H1 (cell line): ENCODE measurements at regions not wholly inside any gene's neighbourhood (a gene's known extent, or its start where the extent isn't known, plus 50 kb on each side); places are given as distances from the start of the nearest gene placed in this dataset.

ENCODE experiments used
- CTCF ChIA-PET: fragments of 300-600 bp; sonication (Branson Sonifier 250); formaldehyde crosslinking; loops from one replicate; lab custom pipeline; 2021; ENCODE audit not compliant: partially characterized antibody; lab: Charles Lee
- POLR2A ChIA-PET: fragments of 300-600 bp; sonication (Branson Sonifier 250); formaldehyde crosslinking; loops from one replicate; lab custom pipeline; 2021; ENCODE audit warnings: inconsistent platforms; ENCODE audit not compliant: partially characterized antibody; lab: Charles Lee
- DNase-seq, 2 experiments: peaks; one replicate each; pipeline versions ENCODE4 v3.0.0 to v3.0.0-alpha.2; 2010 to 2022; ENCODE audit warnings: low spot score in 2 of 2, low read depth in 1 of 2, mixed read lengths in 1 of 2
- FAIRE-seq: peaks from 2 replicates; lab custom pipeline; 2011; peaks lifted over from hg19 to GRCh38; lab: Jason Lieb, UNC
- H2AFZ ChIP-seq: 2 replicates; pipeline ENCODE4 v1.8.1; 2012; ENCODE audit warnings: low read length, inconsistent platforms
- H2AK5ac ChIP-seq: 2 replicates; pipeline ENCODE4 v1.6.1; 2013; ENCODE audit warnings: low read depth, low read length
- H2BK120ac ChIP-seq: replicated peaks from 2 replicates; pipeline ENCODE3; 2013; ENCODE audit warnings: low read depth, low read length, inconsistent platforms
- H2BK12ac ChIP-seq: 2 replicates; pipeline ENCODE4 v1.6.1; 2013; ENCODE audit warnings: low read depth, low read length
- H2BK15ac ChIP-seq: 2 replicates; pipeline ENCODE4 v1.6.1; 2013; ENCODE audit warnings: low read length
- H2BK20ac ChIP-seq: 2 replicates; pipeline ENCODE4 v1.6.1; 2013; ENCODE audit warnings: low read length
- H2BK5ac ChIP-seq: 2 replicates; pipeline ENCODE4 v1.6.1; 2013; ENCODE audit warnings: low read depth, low read length
- H3K14ac ChIP-seq: 2 replicates; pipeline ENCODE4 v1.6.1; 2013; ENCODE audit warnings: inconsistent platforms; ENCODE audit not compliant: insufficient read length
- H3K18ac ChIP-seq: 2 replicates; pipeline ENCODE4 v1.6.1; 2013; ENCODE audit warnings: low read length; ENCODE audit errors: extremely low read depth
- H3K23ac ChIP-seq: 2 replicates; pipeline ENCODE4 v1.6.1; 2013; ENCODE audit warnings: inconsistent platforms; ENCODE audit not compliant: insufficient read length
- H3K23me2 ChIP-seq: 2 replicates; pipeline ENCODE4 v1.6.1; 2013; ENCODE audit warnings: low read depth, low read length
- H3K27ac ChIP-seq: 2 replicates; pipeline ENCODE4 v1.6.1; 2011; ENCODE audit warnings: low read depth, low read length, inconsistent platforms
- H3K27me3 ChIP-seq, 4 experiments: replicated peaks in 1 of 4; 1 replicate in 1 of 4; 2 replicates in 3 of 4; pipeline versions ENCODE4 v1.6.1 to v1.8.1; 2011 to 2013; ENCODE audit warnings: low read length in 3 of 4, mild to moderate bottlenecking in 3 of 4, inconsistent platforms in 2 of 4, mixed read lengths in 2 of 4, moderate library complexity in 1 of 4; ENCODE audit not compliant: control insufficient read depth in 3 of 4, insufficient read depth in 3 of 4; ENCODE audit errors: extremely low read depth in 1 of 4
- H3K36me3 ChIP-seq, 4 experiments: 2 replicates each; pipeline versions ENCODE4 v1.6.1 to v1.8.1; 2011 to 2013; ENCODE audit warnings: mild to moderate bottlenecking in 4 of 4, low read length in 3 of 4, moderate library complexity in 2 of 4, control low read depth in 1 of 4, inconsistent platforms in 1 of 4; ENCODE audit not compliant: insufficient read depth in 4 of 4, control insufficient read depth in 2 of 4
- H3K4ac ChIP-seq: replicated peaks from 2 replicates; pipeline ENCODE3; 2013; ENCODE audit warnings: low read length, low read depth, mixed read lengths, inconsistent platforms; ENCODE audit not compliant: insufficient read length
- H3K4me1 ChIP-seq, 4 experiments: replicated peaks in 1 of 4; 1 replicate in 1 of 4; 2 replicates in 3 of 4; pipeline versions ENCODE4 v1.6.1 to v1.8.1; 2011 to 2013; ENCODE audit warnings: low read length in 3 of 4, inconsistent platforms in 2 of 4, mixed read lengths in 1 of 4; ENCODE audit not compliant: insufficient read depth in 4 of 4, control insufficient read depth in 3 of 4
- H3K4me2 ChIP-seq, 2 experiments: 2 replicates each; pipeline versions ENCODE4 v1.6.1 to v1.8.1; 2011 to 2013; ENCODE audit warnings: low read depth in 2 of 2, low read length in 2 of 2, control low read depth in 1 of 2, inconsistent platforms in 1 of 2, mild to moderate bottlenecking in 1 of 2; ENCODE audit not compliant: insufficient read depth in 1 of 2
- H3K4me3 ChIP-seq, 4 experiments: fragments of 200-600, 300-600 bp in 1 of 4; sonication (generic), shearing (Covaris generic), sonication (Bioruptor Twin) in 1 of 4; 2 replicates each; pipeline versions ENCODE4 v1.5.1 to v1.8.1; 2011 to 2016; ENCODE audit warnings: low read length in 4 of 4, low read depth in 3 of 4, control low read depth in 2 of 4, inconsistent platforms in 2 of 4, mild to moderate bottlenecking in 2 of 4, mixed read lengths in 1 of 4, moderate library complexity in 1 of 4; ENCODE audit not compliant: insufficient read depth in 2 of 4; ENCODE audit errors: extremely low read depth in 1 of 4
- H3K56ac ChIP-seq: replicated peaks from 2 replicates; pipeline ENCODE3; 2013; ENCODE audit warnings: low read depth, mild to moderate bottlenecking, mixed read lengths, low read length, inconsistent platforms; ENCODE audit not compliant: insufficient read length
- H3K79me1 ChIP-seq: 2 replicates; pipeline ENCODE4 v1.6.1; 2013; ENCODE audit warnings: low read depth, low read length, control low read depth
- H3K79me2 ChIP-seq, 2 experiments: 2 replicates each; pipeline versions ENCODE4 v1.6.1 to v1.8.1; 2012 to 2013; ENCODE audit warnings: low read length in 2 of 2, mild to moderate bottlenecking in 2 of 2, inconsistent platforms in 1 of 2; ENCODE audit not compliant: insufficient read depth in 2 of 2, control insufficient read depth in 1 of 2
- H3K9ac ChIP-seq, 4 experiments: replicated peaks in 1 of 4; 1 replicate in 1 of 4; 2 replicates in 3 of 4; pipeline versions ENCODE4 v1.6.1 to v1.8.1; 2011 to 2013; ENCODE audit warnings: low read depth in 3 of 4, low read length in 3 of 4, control low read depth in 2 of 4, mild to moderate bottlenecking in 2 of 4, moderate library complexity in 2 of 4, inconsistent platforms in 1 of 4; ENCODE audit errors: extremely low read depth in 1 of 4
- H3K9me3 ChIP-seq, 2 experiments: 2 replicates each; pipeline versions ENCODE4 v1.6.1 to v1.8.1; 2012 to 2013; ENCODE audit warnings: mild to moderate bottlenecking in 2 of 2, moderate library complexity in 2 of 2, control low read depth in 1 of 2, inconsistent platforms in 1 of 2, low read depth in 1 of 2, low read length in 1 of 2, mixed read lengths in 1 of 2; ENCODE audit not compliant: insufficient read depth in 2 of 2
- H4K20me1 ChIP-seq, 2 experiments: replicated peaks in 1 of 2; 2 replicates each; pipeline versions ENCODE3 to v1.8.1; 2011 to 2013; ENCODE audit warnings: inconsistent platforms in 2 of 2, low read length in 2 of 2, mild to moderate bottlenecking in 1 of 2; ENCODE audit not compliant: insufficient read depth in 2 of 2, control insufficient read depth in 1 of 2
- H4K5ac ChIP-seq: 2 replicates; pipeline ENCODE4 v1.6.1; 2013; ENCODE audit warnings: low read length, low read depth, mixed read lengths, inconsistent platforms; ENCODE audit not compliant: insufficient read length
- H4K8ac ChIP-seq: 2 replicates; pipeline ENCODE4 v1.8.0; 2013; ENCODE audit warnings: mild to moderate bottlenecking, moderate library complexity, low read length, inconsistent platforms; ENCODE audit not compliant: insufficient read depth; ENCODE audit errors: extremely low read depth
- H4K91ac ChIP-seq: replicated peaks from 2 replicates; pipeline ENCODE3; 2013; ENCODE audit warnings: low read length, mixed read lengths, inconsistent platforms; ENCODE audit not compliant: insufficient read length
- CHD1 ChIP-seq: IDR thresholded peaks from 2 replicates; pipeline ENCODE4 v1.6.1; 2012; ENCODE audit warnings: low read depth, low read length, improper control_type of control experiment
- HDAC2 ChIP-seq, 2 experiments: fragments of 300-600 bp in 1 of 2; sonication (generic) in 1 of 2; IDR thresholded peaks; 2 replicates each; pipeline ENCODE4 v1.6.1; 2011 to 2012; ENCODE audit warnings: low read depth in 2 of 2, low read length in 2 of 2, mild to moderate bottlenecking in 2 of 2, moderate library complexity in 2 of 2, borderline replicate concordance in 1 of 2, inconsistent platforms in 1 of 2
- JUND ChIP-seq: IDR thresholded peaks from 2 replicates; pipeline ENCODE4 v1.6.1; 2011; ENCODE audit warnings: mild to moderate bottlenecking, improper control_type of control experiment, low read length
- RAD21 ChIP-seq, 2 experiments: IDR thresholded peaks in 1 of 2; conservative IDR thresholded peaks in 1 of 2; 2 replicates each; pipeline ENCODE4 v1.6.1; 2011; ENCODE audit warnings: low read depth in 2 of 2, low read length in 2 of 2, improper control_type of control experiment in 1 of 2, inconsistent platforms in 1 of 2, mild to moderate bottlenecking in 1 of 2, moderate library complexity in 1 of 2
- SAP30 ChIP-seq: fragments of 300-600 bp; sonication (generic); IDR thresholded peaks from 2 replicates; pipeline ENCODE4 v1.7.1; 2012; ENCODE audit warnings: low read length, moderate library complexity, mild to moderate bottlenecking, inconsistent platforms; ENCODE audit not compliant: insufficient read depth, insufficient replicate concordance
- WGBS, 2 experiments: shearing (Covaris generic) in 1 of 2; methylation state at CpG; one replicate each; pipeline versions ENCODE4 v1.1.6 to v1.1.7; 2013 to 2015; ENCODE audit warnings: low lambda C conversion rate in 2 of 2, mixed read lengths in 2 of 2, inconsistent platforms in 1 of 2, low coverage in 1 of 2, missing lambda C conversion rate in 1 of 2; ENCODE audit not compliant: insufficient replicate concordance in 2 of 2, insufficient coverage in 1 of 2, insufficient read length in 1 of 2; ENCODE audit errors: extremely low coverage in 1 of 2, missing lambda C conversion rate in 1 of 2; 5-methylcytosine and 5-hydroxymethylcytosine counted together
- TF ChIP-seq, protein P1 (sequence below), 3 experiments: IDR thresholded peaks; 1 replicate in 2 of 3; 2 replicates in 1 of 3; pipeline versions ENCODE4 v1.5.1 to v1.6.1; 2011; ENCODE audit warnings: low read length in 3 of 3, mild to moderate bottlenecking in 3 of 3, inconsistent platforms in 2 of 3, low read depth in 1 of 3, moderate library complexity in 1 of 3; ENCODE audit not compliant: insufficient read depth in 1 of 3; ENCODE audit errors: control extremely low read depth in 1 of 3
- TF ChIP-seq, protein P2 (sequence below): IDR thresholded peaks from 2 replicates; pipeline ENCODE4 v1.6.1; 2011; ENCODE audit warnings: low read depth, mild to moderate bottlenecking, low read length; ENCODE audit not compliant: insufficient read depth

DNA sequence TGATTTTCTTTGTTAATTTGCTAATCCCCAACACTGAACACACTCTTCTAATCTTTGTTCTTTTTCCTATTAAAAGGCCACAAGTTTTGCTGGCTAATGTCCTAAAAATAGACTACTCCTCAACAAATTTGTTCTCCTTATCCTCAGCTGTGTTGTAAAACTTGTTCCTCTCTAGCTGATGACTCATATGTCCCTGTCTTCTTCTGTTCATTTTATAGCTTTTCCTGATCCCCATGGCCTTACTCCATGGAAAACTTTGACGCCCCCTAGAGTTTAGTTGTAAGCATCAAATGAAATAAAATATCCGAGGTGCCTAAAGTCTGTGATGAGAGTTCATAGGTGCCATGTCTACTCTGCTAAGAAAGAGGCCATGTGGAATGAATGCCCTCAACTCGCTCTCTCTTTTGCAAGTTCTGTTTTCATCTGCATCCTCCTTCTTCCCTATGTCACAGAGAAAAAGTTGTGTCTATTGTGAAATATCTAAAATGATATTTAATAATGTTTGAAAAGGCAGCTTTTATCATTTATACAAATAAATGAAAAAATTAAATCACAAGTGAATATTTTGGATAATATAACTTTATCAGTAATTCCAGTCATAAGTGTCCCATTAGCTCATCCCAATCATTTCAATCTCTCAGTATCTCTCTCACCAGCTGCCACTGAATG is 237.9 kb downstream of the IPO8 start:
- Histone ChIP-seq H3K27ac (no peak overlapping the region), H4K91ac (no peak overlapping the region), H2AK5ac (no peak overlapping the region), H3K23me2 (no peaks in the 10 kb centered on the region), H3K9me3 (0 out of 4 replicates have a peak, but pooled peaks cover 0 to 2% of the 10 kb centered on the region in 2 experiments), H2BK5ac (no peak overlapping the region), H3K56ac (no peak overlapping the region), H4K8ac (no peak overlapping the region), H2BK12ac (no peak overlapping the region), H3K79me1 (no peaks in the 10 kb centered on the region), H4K20me1 (no peaks in the 10 kb centered on the region), H2BK120ac (no peak overlapping the region), H3K4me3 (no peak overlapping the region), H2BK15ac (no peak overlapping the region), H3K14ac (no peak overlapping the region), H3K27me3 (no peaks in the 10 kb centered on the region), H3K23ac (no peak overlapping the region), H3K9ac (no peak overlapping the region), H2AFZ (no peak overlapping the region), H3K36me3 (no peaks in the 10 kb centered on the region), H3K4me2 (no peak overlapping the region), H3K18ac (no peak overlapping the region), H3K79me2 (no peaks in the 10 kb centered on the region), H4K5ac (no peak overlapping the region), H3K4me1 (peaks cover 0 to 4% (median 0%) of the 10 kb centered on the region in 4 experiments; a peak in 1 of 7 replicates), H2BK20ac (no peak overlapping the region), H3K4ac (no peak overlapping the region)
- no peak for TF ChIP-seq CHD1
- TF ChIP-seq JUND, result 0 out of 2 replicates have a peak, but pooled peaks have one; percentile 40
- TF ChIP-seq, protein P1, sequence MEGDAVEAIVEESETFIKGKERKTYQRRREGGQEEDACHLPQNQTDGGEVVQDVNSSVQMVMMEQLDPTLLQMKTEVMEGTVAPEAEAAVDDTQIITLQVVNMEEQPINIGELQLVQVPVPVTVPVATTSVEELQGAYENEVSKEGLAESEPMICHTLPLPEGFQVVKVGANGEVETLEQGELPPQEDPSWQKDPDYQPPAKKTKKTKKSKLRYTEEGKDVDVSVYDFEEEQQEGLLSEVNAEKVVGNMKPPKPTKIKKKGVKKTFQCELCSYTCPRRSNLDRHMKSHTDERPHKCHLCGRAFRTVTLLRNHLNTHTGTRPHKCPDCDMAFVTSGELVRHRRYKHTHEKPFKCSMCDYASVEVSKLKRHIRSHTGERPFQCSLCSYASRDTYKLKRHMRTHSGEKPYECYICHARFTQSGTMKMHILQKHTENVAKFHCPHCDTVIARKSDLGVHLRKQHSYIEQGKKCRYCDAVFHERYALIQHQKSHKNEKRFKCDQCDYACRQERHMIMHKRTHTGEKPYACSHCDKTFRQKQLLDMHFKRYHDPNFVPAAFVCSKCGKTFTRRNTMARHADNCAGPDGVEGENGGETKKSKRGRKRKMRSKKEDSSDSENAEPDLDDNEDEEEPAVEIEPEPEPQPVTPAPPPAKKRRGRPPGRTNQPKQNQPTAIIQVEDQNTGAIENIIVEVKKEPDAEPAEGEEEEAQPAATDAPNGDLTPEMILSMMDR (IDR thresholded peaks at IDR 0.05; ENCODE audit: control extremely low read depth in 1 of 3, insufficient read depth in 1 of 3, low read depth in 1 of 3, low read length in 3 of 3), result peak in 2 of 3 experiments; percentile 27 to 34; a peak in 2 of 4 replicates
- peak; percentile 45 to 57 for TF ChIP-seq RAD21 (IDR thresholded peaks at IDR 0.05 in 1 of 2, conservative IDR thresholded peaks at IDR 0.05 in 1 of 2; ENCODE audit: low read depth in 2 of 2, low read length in 2 of 2)
- no peak for TF ChIP-seq HDAC2 (IDR thresholded peaks at IDR 0.05; ENCODE audit: borderline replicate concordance in 1 of 2, low read depth in 2 of 2, low read length in 2 of 2)
- no peak for TF ChIP-seq SAP30
- TF ChIP-seq, protein P2, sequence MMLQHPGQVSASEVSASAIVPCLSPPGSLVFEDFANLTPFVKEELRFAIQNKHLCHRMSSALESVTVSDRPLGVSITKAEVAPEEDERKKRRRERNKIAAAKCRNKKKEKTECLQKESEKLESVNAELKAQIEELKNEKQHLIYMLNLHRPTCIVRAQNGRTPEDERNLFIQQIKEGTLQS, result no peak
- ChIA-PET POLR2A (no interaction called here), CTCF (interaction anchor here (0.6 to 6.3 kb wide), 19 partner anchors 9 to 938 kb away, joined by 3 to 37 read pairs (median 3); partner anchors contain the start of gene IPO8)
- DNase-seq, result no peak
- 47% methylated on average over 3 of the region's 3 CpGs; no CpG with 5 or more reads in 1 of the 2 experiments for WGBS, 2 experiments
- FAIRE-seq, result no peak
